Fibroblast of pulmonary artery (primary cell): ENCODE measurements at regions not wholly inside any gene's neighbourhood (a gene's known extent, or its start where the extent isn't known, plus 50 kb on each side); places are given as distances from the start of the nearest gene placed in this dataset.

Experiments
- DNase-seq: peaks from one replicate; pipeline ENCODE4 v3.0.0-alpha.2; 2010; ENCODE audit warnings: low read depth
- H3K4me3 ChIP-seq: replicated peaks from 2 replicates; pipeline ENCODE4 v1.5.1; 2011; ENCODE audit warnings: low read depth, mild to moderate bottlenecking, control low read depth, low read length, moderate library complexity
- TF ChIP-seq, protein P1 (sequence below): IDR thresholded peaks from 2 replicates; pipeline ENCODE4 v1.5.1; 2011; ENCODE audit warnings: mild to moderate bottlenecking, control low read depth, low read length, inconsistent platforms; ENCODE audit errors: missing control alignments

DNA sequence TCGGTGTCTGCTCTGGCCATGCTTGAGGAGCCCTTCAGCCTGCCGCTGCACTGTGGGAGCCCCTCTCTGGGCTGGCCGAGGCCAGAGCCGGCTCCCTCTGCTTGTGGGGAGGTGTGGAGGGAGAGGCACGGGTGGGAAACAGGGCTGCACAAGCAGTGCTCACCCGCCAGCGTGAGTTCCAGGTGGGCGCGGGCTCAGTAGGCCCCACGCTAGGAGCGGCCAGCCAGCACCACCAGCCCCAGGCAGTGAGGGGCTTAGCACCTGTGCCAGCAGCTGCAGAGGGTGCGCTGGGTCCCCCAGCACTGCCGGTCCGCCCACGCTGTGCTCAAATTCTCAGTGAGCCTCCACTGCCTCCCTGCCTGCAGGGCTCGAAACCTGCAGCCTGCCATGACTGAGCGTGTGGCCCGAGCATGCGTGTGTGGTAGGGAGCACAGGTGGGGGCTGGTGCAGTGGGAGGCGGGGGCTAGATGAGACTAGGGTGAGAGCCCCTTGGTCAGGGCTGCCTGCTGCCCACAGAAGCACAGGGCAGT is 223.0 kb downstream of the ZNF248 start:
- DNase-seq, result no peak
- TF ChIP-seq, protein P1, sequence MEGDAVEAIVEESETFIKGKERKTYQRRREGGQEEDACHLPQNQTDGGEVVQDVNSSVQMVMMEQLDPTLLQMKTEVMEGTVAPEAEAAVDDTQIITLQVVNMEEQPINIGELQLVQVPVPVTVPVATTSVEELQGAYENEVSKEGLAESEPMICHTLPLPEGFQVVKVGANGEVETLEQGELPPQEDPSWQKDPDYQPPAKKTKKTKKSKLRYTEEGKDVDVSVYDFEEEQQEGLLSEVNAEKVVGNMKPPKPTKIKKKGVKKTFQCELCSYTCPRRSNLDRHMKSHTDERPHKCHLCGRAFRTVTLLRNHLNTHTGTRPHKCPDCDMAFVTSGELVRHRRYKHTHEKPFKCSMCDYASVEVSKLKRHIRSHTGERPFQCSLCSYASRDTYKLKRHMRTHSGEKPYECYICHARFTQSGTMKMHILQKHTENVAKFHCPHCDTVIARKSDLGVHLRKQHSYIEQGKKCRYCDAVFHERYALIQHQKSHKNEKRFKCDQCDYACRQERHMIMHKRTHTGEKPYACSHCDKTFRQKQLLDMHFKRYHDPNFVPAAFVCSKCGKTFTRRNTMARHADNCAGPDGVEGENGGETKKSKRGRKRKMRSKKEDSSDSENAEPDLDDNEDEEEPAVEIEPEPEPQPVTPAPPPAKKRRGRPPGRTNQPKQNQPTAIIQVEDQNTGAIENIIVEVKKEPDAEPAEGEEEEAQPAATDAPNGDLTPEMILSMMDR, result no peak
- H3K4me3 ChIP-seq, result no peak overlapping the region

DNA sequence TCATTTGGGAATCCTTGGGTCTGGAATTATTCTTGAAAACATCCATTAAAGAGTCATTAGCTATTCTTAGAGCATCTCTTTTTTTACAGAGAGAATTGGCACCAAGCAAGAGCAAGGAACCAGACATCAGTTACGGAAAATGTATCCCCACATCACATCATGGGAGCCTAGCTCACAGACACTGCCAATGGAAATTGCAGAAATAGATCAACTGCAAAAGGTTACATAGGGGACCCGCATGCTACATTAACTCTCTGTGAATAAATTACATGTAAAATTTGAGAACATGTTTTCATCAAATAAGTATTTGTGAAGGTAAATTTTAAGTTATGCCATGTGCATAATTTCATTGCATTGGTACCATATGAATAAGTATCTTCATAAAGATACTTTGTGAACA is 224.8 kb downstream of the ZNF248 start:
- TF ChIP-seq, protein P1, result no peak
- DNase-seq, result no peak
- no peak overlapping the region for H3K4me3 ChIP-seq

DNA sequence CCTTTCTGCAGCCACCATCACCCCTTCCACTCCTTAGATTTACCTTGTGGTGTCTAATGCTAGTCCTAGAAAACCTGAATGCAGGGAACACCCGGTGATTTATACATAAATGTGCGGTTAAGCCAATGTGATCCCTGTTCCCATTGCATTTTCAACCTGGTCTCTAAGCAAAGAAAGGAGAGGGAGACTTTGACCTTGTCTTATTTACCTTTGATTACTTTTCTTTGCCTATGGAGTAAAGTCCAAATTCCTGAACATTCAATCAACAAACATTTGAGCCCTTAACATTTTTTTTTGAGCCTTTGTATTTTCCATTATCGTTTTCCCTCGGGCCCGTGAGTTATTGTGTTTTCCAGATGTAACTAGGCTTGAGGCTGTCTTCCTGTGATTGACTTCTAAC is 233.9 kb downstream of the ZNF248 start:
- TF ChIP-seq, protein P1, result no peak
- DNase-seq, result no peak
- no peak overlapping the region for H3K4me3 ChIP-seq

DNA sequence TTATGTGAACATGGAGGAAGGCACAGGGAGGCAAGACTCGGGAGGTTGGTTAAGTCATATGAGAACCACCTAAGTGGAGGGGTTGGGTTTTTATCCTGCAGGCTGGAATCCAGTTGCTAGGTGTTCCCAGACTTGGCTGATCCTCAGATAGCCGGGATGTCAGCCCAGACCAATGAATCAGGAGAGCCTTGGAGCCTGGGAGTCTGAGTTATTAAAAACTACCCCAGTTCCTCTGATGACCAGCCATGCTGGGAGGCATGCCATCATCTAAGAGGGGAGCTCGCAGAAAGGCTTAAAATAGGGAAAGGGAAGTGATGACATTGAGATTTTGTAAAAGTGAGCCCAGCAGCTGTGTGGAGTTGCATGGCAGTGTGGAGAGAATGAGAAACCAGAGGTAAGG is 238.1 kb downstream of the ZNF248 start:
- no peak overlapping the region for H3K4me3 ChIP-seq
- TF ChIP-seq, protein P1, result no peak
- DNase-seq, result no peak

DNA sequence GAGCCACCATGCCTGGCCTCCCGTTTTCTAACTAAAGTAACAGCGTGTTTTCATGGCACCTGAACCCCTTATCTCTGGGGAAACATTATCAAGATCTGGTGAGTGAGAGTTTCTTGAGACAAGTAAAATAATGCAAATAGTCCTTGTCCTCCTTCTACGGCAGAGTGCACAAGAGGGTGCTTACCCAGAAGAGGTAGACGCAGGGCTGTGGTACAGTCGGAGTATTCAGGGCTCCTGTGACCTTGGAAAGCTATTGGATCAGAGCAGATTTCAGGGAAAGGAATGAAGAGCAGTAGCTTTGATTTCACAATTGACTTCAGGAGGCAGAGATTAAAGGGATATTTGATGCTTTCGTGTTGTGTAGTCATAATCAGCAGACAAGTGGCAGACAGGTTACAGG is 269.1 kb downstream of the ZNF248 start:
- H3K4me3 ChIP-seq, result no peak overlapping the region
- TF ChIP-seq, protein P1, result no peak
- DNase-seq, result no peak

DNA sequence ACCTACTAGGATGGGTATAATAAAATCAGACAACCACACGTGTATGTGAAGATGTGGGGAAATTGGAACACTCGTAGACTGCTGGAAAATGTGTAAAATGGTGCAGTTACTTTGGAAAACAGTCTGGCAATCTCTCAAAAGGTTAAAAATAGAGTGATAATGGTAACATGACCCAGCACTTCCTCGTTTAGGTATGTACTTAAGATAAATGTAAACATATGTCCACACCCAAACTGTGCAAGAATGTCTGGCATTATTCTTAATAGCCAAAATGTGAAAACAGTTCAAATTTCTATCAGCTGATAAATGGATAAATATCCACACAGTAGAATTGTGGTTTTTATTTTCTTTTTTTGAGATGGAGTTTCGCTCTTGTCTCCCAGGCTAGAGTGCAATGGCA is 272.8 kb downstream of the ZNF248 start:
- no peak overlapping the region for H3K4me3 ChIP-seq
- TF ChIP-seq, protein P1, result no peak
- DNase-seq, result no peak

DNA sequence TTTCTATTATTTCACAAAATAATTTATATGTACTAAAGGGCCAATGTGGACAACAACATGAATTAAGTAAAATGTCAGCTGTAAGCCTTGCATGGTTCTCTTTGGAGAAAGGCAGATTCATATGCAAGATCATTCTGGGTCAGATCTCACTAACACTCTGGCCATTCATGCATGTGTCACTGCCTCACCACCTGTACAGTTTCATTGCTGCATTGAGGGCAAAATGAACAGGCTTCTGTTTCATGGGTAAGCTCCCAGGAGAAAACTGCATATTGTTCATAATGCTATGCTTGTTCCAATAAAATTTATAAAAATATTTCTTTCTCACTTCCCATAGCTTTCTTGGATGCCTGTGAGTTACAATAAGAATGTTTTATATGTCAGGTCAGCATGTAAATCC is 275.2 kb downstream of the ZNF248 start:
- TF ChIP-seq, protein P1, result no peak
- no peak for DNase-seq
- H3K4me3 ChIP-seq, result no peak overlapping the region
